ENCODE measurements at regions not wholly inside any gene's neighbourhood (a gene's known extent, or its start where the extent isn't known, plus 50 kb on each side); places are given as distances from the start of the nearest gene placed in this dataset.

DNA sequence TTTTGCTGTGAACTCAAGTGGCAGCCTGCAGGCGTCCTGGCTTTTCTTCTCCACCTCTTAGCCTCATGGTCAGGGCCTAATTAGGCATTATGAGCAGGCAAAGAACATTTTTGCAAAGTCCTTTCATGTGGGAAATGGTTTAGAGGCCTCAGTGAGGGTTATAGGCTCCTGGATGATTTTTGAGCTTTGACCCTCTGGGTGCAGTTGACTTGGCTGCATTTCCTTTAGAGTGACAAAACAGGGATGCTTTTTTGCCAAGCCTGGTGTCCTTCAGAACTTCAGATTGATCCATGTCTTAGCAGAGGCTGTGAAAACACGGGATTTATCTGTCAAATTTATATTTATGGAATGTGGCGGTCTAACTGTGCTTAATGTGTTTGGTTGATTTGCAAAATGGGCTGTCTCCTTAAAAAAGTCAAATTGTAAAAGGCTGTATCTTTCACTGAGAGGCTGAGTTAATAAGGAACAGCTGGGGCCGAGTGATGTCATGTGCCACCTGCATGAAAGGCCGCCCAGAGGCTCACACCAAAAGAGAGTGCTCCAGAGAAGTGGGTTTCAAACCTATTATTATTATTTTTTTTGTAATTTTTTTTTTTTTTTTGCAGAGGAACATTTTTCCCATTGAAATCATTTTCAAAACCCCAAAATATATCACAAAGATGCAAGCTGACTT, 192.2 kb upstream of the ARX start:
- TF ChIP-seq, protein P1, sequence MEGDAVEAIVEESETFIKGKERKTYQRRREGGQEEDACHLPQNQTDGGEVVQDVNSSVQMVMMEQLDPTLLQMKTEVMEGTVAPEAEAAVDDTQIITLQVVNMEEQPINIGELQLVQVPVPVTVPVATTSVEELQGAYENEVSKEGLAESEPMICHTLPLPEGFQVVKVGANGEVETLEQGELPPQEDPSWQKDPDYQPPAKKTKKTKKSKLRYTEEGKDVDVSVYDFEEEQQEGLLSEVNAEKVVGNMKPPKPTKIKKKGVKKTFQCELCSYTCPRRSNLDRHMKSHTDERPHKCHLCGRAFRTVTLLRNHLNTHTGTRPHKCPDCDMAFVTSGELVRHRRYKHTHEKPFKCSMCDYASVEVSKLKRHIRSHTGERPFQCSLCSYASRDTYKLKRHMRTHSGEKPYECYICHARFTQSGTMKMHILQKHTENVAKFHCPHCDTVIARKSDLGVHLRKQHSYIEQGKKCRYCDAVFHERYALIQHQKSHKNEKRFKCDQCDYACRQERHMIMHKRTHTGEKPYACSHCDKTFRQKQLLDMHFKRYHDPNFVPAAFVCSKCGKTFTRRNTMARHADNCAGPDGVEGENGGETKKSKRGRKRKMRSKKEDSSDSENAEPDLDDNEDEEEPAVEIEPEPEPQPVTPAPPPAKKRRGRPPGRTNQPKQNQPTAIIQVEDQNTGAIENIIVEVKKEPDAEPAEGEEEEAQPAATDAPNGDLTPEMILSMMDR (IDR thresholded peaks at IDR 0.05): no peak
- TF ChIP-seq POLR2A (IDR thresholded peaks at IDR 0.05) (no peak), POLR2AphosphoS5 (IDR thresholded peaks at IDR 0.05) (no peak)
